ENCODE measurements at regions not wholly inside any gene's neighbourhood (a gene's known extent, or its start where the extent isn't known, plus 50 kb on each side); places are given as distances from the start of the nearest gene placed in this dataset.

GRCh38 chr16:24471561-24472350, 67.6 kb upstream of the RBBP6 start (continued):
- no peak for TF ChIP-seq CEBPZ (IDR thresholded peaks at IDR 0.05; ENCODE audit: low read length)
- TF ChIP-seq ZSCAN22 (CRISPR knock-in tag; IDR thresholded peaks at IDR 0.05) = no peak
- no peak for TF ChIP-seq TAF15 (IDR thresholded peaks at IDR 0.05; ENCODE audit: low read depth, low read length, poor library complexity, severe bottlenecking)
- TF ChIP-seq ZBTB20 (CRISPR knock-in tag; IDR thresholded peaks at IDR 0.05; ENCODE audit: borderline replicate concordance, low read depth) = no peak

GRCh38 chr16:24477492-24477891, 61.9 kb upstream of the RBBP6 start:
- intact Hi-C loops (cut with micrococcal nuclease; ENCODE audit: unreplicated experiment) (no loop called here), in situ Hi-C loops (cut with HindIII; ENCODE audit: extremely low pct_ligation_motif_present, low pct_unique_long_range_greater_than_20kb) (no loop called here)
- DNase-seq (ENCODE audit: low spot score) (no peak), ATAC-seq (no peak), FAIRE-seq (no peak)
- H3K27me3 ChIP-seq (ENCODE audit: control insufficient read depth in 1 of 2, insufficient read depth in 2 of 2, low read length in 2 of 2) = peaks cover 0 to 11% of the 10 kb centered on the region in 2 experiments; a peak in 2 of 5 replicates
- 2% methylated on average over 6 of the region's 6 CpGs for WGBS (ENCODE audit: low lambda C conversion rate)
- no peak overlapping the region for H3K4me2 ChIP-seq (ENCODE audit: low read depth, low read length)
- H4K20me1 ChIP-seq (ENCODE audit: insufficient read depth, low read length) = no peaks in the 10 kb centered on the region
- peaks cover 10% of the 10 kb centered on the region; the same call in 1 of the 2 replicates for H3K9me3 ChIP-seq (ENCODE audit: low read length)
- H3K27ac ChIP-seq (ENCODE audit: extremely low read length, insufficient read depth, low read length) = no peak overlapping the region
- BruUV-seq (replicated peaks) = no TSS peak
- POLR2A ChIA-PET = no interaction called here
- no peak overlapping the region for H3K4me3 ChIP-seq (replicated peaks in 1 of 3; ENCODE audit: insufficient read depth in 1 of 3, low read depth in 2 of 3, low read length in 3 of 3)
- H3K9ac ChIP-seq (ENCODE audit: insufficient read depth, low read depth, low read length) = no peak overlapping the region
- no peak overlapping the region for H2AFZ ChIP-seq (ENCODE audit: low read length)
- H3K36me3 ChIP-seq (replicated peaks in 1 of 2; ENCODE audit: control insufficient read depth in 1 of 2, insufficient read depth in 2 of 2, low read length in 2 of 2) = no peaks in the 10 kb centered on the region
- CTCF ChIA-PET (ENCODE audit: low intra/inter-chr PET ratio, low total read pairs) = no interaction called here
- H3K79me2 ChIP-seq (ENCODE audit: insufficient read depth, low read length) = no peaks in the 10 kb centered on the region
- H3K4me1 ChIP-seq (ENCODE audit: insufficient read depth, low read length) = no peaks in the 10 kb centered on the region
- TF ChIP-seq CBFB (CRISPR knock-in tag; IDR thresholded peaks at IDR 0.05) = no peak
- no peak for TF ChIP-seq ZNF574 (CRISPR knock-in tag; IDR thresholded peaks at IDR 0.05)
- no peak for TF ChIP-seq ZNF597 (CRISPR knock-in tag; IDR thresholded peaks at IDR 0.05)
- TF ChIP-seq GMEB1 (CRISPR knock-in tag; IDR thresholded peaks at IDR 0.05; ENCODE audit: borderline replicate concordance) = no peak
- TF ChIP-seq MXD1 (CRISPR knock-in tag; IDR thresholded peaks at IDR 0.05) = no peak
- TF ChIP-seq ZNF556 (CRISPR knock-in tag; IDR thresholded peaks at IDR 0.05; ENCODE audit: borderline replicate concordance) = no peak
- TF ChIP-seq POGZ (CRISPR knock-in tag; IDR thresholded peaks at IDR 0.05) = no peak
- TF ChIP-seq CBX2 (IDR thresholded peaks at IDR 0.05; ENCODE audit: low read depth, low read length) = no peak
- TF ChIP-seq CBX2 (CRISPR knock-in tag; IDR thresholded peaks at IDR 0.05; ENCODE audit: low read depth) = no peak
